CD4-positive, alpha-beta T cell (primary cell): ENCODE measurements at regions not wholly inside any gene's neighbourhood (a gene's known extent, or its start where the extent isn't known, plus 50 kb on each side); places are given as distances from the start of the nearest gene placed in this dataset.

Experiments used
- ATAC-seq: fragments of 200-7000 bp; cut with Tn5 transposase; one replicate; pipeline ENCODE4 v1.10.0; 2022; ENCODE audit warnings: mild to moderate bottlenecking; ENCODE audit not compliant: poor library complexity
- CTCF ChIA-PET: fragments of 350-600 bp; sonication (Branson Sonifier 250); formaldehyde crosslinking; loops from one replicate; lab custom pipeline; 2021; ENCODE audit warnings: antibody characterized with exemption, inconsistent platforms; lab: Charles Lee
- POLR2A ChIA-PET: fragments of 350-600 bp; sonication (Branson Sonifier 250); formaldehyde crosslinking; loops from one replicate; lab custom pipeline; 2021; ENCODE audit warnings: antibody characterized with exemption, inconsistent platforms; lab: Charles Lee
- DNase-seq, 14 experiments: peaks; one replicate each; pipeline ENCODE4 v3.0.0-alpha.2; 2013 to 2020; ENCODE audit warnings: mixed read lengths in 2 of 14
- H3K27ac ChIP-seq, 2 donors: one replicate each; pipeline versions ENCODE4 v1.5.1 to v1.7.0; 2013; ENCODE audit warnings: low read length in 2 of 2, low read depth in 1 of 2, mild to moderate bottlenecking in 1 of 2
- H3K27me3 ChIP-seq, 2 experiments: 1 replicate in 1 of 2; 2 replicates in 1 of 2; pipeline versions ENCODE4 v1.6.1 to v1.7.0; 2013; ENCODE audit warnings: low read length in 2 of 2, control low read depth in 1 of 2, mild to moderate bottlenecking in 1 of 2, moderate library complexity in 1 of 2; ENCODE audit not compliant: insufficient read depth in 2 of 2, control insufficient read depth in 1 of 2
- H3K36me3 ChIP-seq: one replicate; pipeline ENCODE4 v1.6.1; 2013; ENCODE audit warnings: low read length, control low read depth; ENCODE audit not compliant: insufficient read depth
- H3K4me1 ChIP-seq: one replicate; pipeline ENCODE4 v1.6.1; 2013; ENCODE audit warnings: low read length, control low read depth; ENCODE audit not compliant: insufficient read depth
- H3K4me3 ChIP-seq: one replicate; pipeline ENCODE4 v1.5.1; 2013; ENCODE audit warnings: mild to moderate bottlenecking, low read length, moderate library complexity
- H3K9me3 ChIP-seq, 2 experiments: 1 replicate in 1 of 2; 2 replicates in 1 of 2; pipeline versions ENCODE4 v1.6.1 to v1.7.0; 2013; ENCODE audit warnings: low read length in 2 of 2, mild to moderate bottlenecking in 2 of 2, control low read depth in 1 of 2, moderate library complexity in 1 of 2; ENCODE audit not compliant: control insufficient read depth in 1 of 2, insufficient read depth in 1 of 2
- H3K27ac Mint-ChIP-seq: one replicate; pipeline ENCODE4 v1.8.0; 2020; ENCODE audit warnings: mixed read lengths
- H3K27me3 Mint-ChIP-seq: one replicate; pipeline ENCODE4 v1.8.0; 2021; ENCODE audit warnings: mixed read lengths
- H3K36me3 Mint-ChIP-seq: one replicate; pipeline ENCODE4 v1.8.0; 2021; ENCODE audit warnings: low read depth, mixed read lengths
- H3K4me1 Mint-ChIP-seq: one replicate; pipeline ENCODE4 v1.8.0; 2021; ENCODE audit warnings: low read depth, mixed read lengths
- H3K4me3 Mint-ChIP-seq: one replicate; pipeline ENCODE4 v1.8.0; 2020; ENCODE audit warnings: mild to moderate bottlenecking, mixed read lengths
- H3K9me3 Mint-ChIP-seq: one replicate; pipeline ENCODE4 v1.8.0; 2020; ENCODE audit warnings: mixed read lengths
- CTCF ChIP-seq: fragments of 200-600 bp; IDR thresholded peaks from one replicate; pipeline ENCODE4 v1.8.0; 2022; ENCODE audit warnings: antibody characterized with exemption, mild to moderate bottlenecking
- intact Hi-C, 2 experiments: fragments of 100-400 bp; cut with DNase I in 1 of 2; cut with micrococcal nuclease in 1 of 2; formaldehyde crosslinking; loops; one replicate each; pipeline versions ENCODE4 v1.15.1 to v1.9.0; 2023 to 2025; cut with DNase I, micrococcal nuclease

- CTCF ChIA-PET, result no interaction called here
- no peak for TF ChIP-seq CTCF
These were observed 134.1 kb upstream of the CITED2 start for GRCh38 chr6:139508576-139508975.

DNA sequence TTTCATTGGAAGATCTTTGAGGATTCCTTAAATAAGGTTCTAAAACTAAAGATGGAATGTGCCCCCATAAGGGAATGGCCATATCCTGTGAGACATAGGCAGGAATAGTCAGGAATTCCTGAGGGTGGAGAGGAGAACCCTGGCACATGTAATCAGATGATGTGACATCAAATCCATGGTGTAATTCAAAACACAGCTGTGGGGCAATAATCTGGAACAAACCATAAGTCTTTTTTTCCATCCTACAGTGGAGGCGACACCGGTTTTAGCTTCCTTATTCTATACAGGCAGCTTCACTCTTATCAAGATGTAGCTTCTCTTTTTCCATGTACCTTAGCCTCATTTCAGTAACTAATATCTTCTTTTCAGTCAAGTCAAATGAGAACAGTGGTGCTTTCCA lies 133.6 kb upstream of the CITED2 start:
- DNase-seq (no peak), ATAC-seq (no peak)
- H3K27ac Mint-ChIP-seq, result no peak overlapping the region
- no peaks in the 10 kb centered on the region for H3K36me3 Mint-ChIP-seq
- Histone ChIP-seq H3K9me3 (no peaks in the 10 kb centered on the region), H3K27me3 (no peaks in the 10 kb centered on the region), H3K4me1 (no peaks in the 10 kb centered on the region), H3K4me3 (no peak overlapping the region), H3K36me3 (no peaks in the 10 kb centered on the region), H3K27ac (no peak overlapping the region)
- H3K9me3 Mint-ChIP-seq, result no peaks in the 10 kb centered on the region
- intact Hi-C loops, result loop anchor here in 1 of 2 experiments (10.0 kb wide), 1 partner anchor 97 kb away; no protein-coding TSS in a partner anchor
- H3K4me3 Mint-ChIP-seq, result no peak overlapping the region
- H3K27me3 Mint-ChIP-seq, result no peaks in the 10 kb centered on the region
- ChIA-PET CTCF (no interaction called here), POLR2A (interaction anchor here (1.3 kb wide), 1 partner anchor 135 kb away, joined by 3 read pairs; no protein-coding TSS in a partner anchor)
- no peak for TF ChIP-seq CTCF
- H3K4me1 Mint-ChIP-seq, result no peaks in the 10 kb centered on the region

More at GRCh38 chr6:139508576-139508975, 134.1 kb upstream of the CITED2 start:
- no peak overlapping the region for H3K27ac ChIP-seq
- no peaks in the 10 kb centered on the region for H3K27me3 Mint-ChIP-seq
- no peaks in the 10 kb centered on the region for H3K36me3 ChIP-seq
- H3K4me1 Mint-ChIP-seq, result no peaks in the 10 kb centered on the region
- no peaks in the 10 kb centered on the region for H3K9me3 ChIP-seq
- ATAC-seq (no peak), DNase-seq (no peak)
- no peak overlapping the region for H3K4me3 ChIP-seq
- H3K4me3 Mint-ChIP-seq, result no peak overlapping the region
- intact Hi-C loops, result loop anchor here in 1 of 2 experiments (10.0 kb wide), 1 partner anchor 96 kb away; no protein-coding TSS in a partner anchor
- H3K27ac Mint-ChIP-seq, result no peak overlapping the region
- POLR2A ChIA-PET, result interaction anchor here (1.3 kb wide), 1 partner anchor 136 kb away, joined by 3 read pairs; no protein-coding TSS in a partner anchor
- H3K4me1 ChIP-seq, result no peaks in the 10 kb centered on the region
- H3K36me3 Mint-ChIP-seq, result no peaks in the 10 kb centered on the region
- H3K27me3 ChIP-seq, result no peaks in the 10 kb centered on the region
- no peaks in the 10 kb centered on the region for H3K9me3 Mint-ChIP-seq

- intact Hi-C loops, result loop anchor here in 1 of 2 experiments (10.0 kb wide), 1 partner anchor 104 kb away; no protein-coding TSS in a partner anchor
- CTCF ChIA-PET, result no interaction called here
- ATAC-seq, result no peak
These were observed 126.5 kb upstream of the CITED2 start for GRCh38 chr6:139500977-139501376.

More at GRCh38 chr6:139500977-139501376, 126.5 kb upstream of the CITED2 start:
- no peaks in the 10 kb centered on the region for H3K36me3 ChIP-seq
- no peaks in the 10 kb centered on the region for H3K4me1 ChIP-seq
- no peaks in the 10 kb centered on the region for H3K36me3 Mint-ChIP-seq
- H3K27ac ChIP-seq, result no peak overlapping the region
- no peaks in the 10 kb centered on the region for H3K27me3 Mint-ChIP-seq
- DNase-seq, result no peak
- H3K4me3 Mint-ChIP-seq, result no peak overlapping the region
- H3K27me3 ChIP-seq, result no peaks in the 10 kb centered on the region
- no peaks in the 10 kb centered on the region for H3K9me3 ChIP-seq
- H3K4me1 Mint-ChIP-seq, result no peaks in the 10 kb centered on the region
- TF ChIP-seq CTCF, result no peak
- H3K9me3 Mint-ChIP-seq, result no peaks in the 10 kb centered on the region
- POLR2A ChIA-PET, result no interaction called here
- H3K27ac Mint-ChIP-seq, result no peak overlapping the region
- H3K4me3 ChIP-seq, result no peak overlapping the region
